Retinal pigment epithelial cell (primary cell): ENCODE measurements at regions not wholly inside any gene's neighbourhood (a gene's known extent, or its start where the extent isn't known, plus 50 kb on each side); places are given as distances from the start of the nearest gene placed in this dataset.

Experiments used
- DNase-seq: peaks from one replicate; pipeline ENCODE4 v3.0.0-alpha.2; 2010; ENCODE audit warnings: low read depth
- H3K4me3 ChIP-seq: 2 replicates; pipeline ENCODE4 v1.5.1; 2011; ENCODE audit warnings: mild to moderate bottlenecking, low read length, control low read depth, moderate library complexity
- CTCF ChIP-seq: conservative IDR thresholded peaks from 2 replicates; pipeline ENCODE4 v1.5.1; 2011; ENCODE audit warnings: low read depth, low read length, control low read depth, inconsistent platforms

DNA sequence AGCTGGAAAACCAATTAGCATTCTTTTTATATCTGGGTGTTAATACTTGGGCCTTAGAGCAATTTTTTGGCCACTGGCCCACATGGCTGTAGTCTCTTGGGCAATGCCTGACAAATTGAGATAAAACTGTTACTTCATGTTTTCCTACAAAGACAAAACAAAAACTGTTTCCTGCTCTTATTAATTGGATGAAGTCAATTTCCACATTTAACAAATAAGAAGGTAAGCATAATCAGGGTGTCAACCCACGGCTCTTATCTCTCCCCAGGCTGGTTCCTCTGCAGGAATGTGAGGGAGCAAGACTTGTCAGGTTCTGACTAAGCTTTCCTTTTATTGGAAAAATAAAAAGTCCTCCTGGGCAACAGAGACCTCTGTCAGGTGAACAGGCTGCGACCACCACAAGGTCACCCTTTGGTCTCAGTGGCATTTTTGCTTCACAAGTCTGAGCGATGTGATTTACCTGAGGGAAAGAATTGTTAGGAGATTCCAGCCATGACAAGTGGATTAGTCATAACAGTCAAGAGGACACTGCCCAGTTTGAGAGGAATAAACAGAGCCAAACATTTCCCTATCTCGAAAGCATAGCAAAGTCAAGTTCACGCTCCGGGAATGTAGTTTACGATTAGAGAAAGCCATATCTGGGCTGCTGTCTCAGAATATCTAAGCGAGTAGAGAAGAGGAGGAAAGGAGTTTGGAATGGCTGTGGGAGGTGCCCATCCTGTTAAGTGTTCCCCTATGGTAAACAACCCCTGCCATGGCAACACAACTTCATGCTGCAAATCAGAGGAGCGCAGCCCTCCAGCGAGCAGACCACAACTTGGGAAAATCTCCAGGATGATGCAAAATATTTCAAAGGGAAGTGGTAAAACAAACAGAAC lies 144.4 kb downstream of the TES start:
- TF ChIP-seq CTCF, result no peak
- peak overlapping the region; percentile 0 for H3K4me3 ChIP-seq
- peak; percentile 91 for DNase-seq

DNA sequence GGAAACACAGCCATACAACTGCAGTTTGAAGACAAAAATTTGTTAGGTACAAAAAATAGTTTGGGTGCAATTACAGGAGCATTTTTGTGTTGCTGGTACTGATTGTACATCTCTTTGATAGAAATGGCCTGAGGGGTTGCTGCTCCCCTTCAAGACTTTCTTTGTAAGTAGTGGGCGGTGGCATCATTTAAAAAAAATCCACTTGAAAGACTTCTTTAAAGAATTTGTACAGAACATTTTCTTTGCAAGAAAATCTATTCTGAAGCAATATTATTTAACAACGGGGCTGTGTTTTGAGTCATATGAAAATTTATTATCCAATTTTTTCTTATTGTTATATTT lies 144.1 kb upstream of the CAV2 start:
- no peak for DNase-seq
- no peak for TF ChIP-seq CTCF
- no peak overlapping the region for H3K4me3 ChIP-seq

GRCh38 chr7:116356333-116356965 lies 143.1 kb upstream of the CAV2 start:
- no peak overlapping the region for H3K4me3 ChIP-seq
- no peak for DNase-seq
- no peak for TF ChIP-seq CTCF

DNA sequence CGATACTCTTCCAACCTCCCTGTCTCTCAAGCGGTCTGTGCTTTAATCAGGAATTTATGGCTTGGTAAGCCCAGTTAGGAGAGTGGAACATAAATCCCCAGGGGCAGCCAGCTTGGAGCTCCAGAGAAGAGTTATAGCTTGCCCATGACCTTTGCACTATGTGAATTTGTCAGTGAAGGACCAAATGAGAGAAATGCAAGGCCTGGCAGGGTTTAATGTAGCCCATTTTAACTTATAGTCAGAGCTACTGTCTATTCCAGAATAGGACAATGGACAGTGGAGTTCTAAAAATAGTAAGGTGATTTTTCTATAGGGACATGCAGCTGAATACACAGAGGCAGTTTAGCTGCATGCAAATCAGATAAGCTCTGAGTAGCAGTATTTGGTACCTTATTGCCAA lies 142.6 kb upstream of the CAV2 start:
- TF ChIP-seq CTCF, result no peak
- no peak for DNase-seq
- H3K4me3 ChIP-seq, result no peak overlapping the region

DNA sequence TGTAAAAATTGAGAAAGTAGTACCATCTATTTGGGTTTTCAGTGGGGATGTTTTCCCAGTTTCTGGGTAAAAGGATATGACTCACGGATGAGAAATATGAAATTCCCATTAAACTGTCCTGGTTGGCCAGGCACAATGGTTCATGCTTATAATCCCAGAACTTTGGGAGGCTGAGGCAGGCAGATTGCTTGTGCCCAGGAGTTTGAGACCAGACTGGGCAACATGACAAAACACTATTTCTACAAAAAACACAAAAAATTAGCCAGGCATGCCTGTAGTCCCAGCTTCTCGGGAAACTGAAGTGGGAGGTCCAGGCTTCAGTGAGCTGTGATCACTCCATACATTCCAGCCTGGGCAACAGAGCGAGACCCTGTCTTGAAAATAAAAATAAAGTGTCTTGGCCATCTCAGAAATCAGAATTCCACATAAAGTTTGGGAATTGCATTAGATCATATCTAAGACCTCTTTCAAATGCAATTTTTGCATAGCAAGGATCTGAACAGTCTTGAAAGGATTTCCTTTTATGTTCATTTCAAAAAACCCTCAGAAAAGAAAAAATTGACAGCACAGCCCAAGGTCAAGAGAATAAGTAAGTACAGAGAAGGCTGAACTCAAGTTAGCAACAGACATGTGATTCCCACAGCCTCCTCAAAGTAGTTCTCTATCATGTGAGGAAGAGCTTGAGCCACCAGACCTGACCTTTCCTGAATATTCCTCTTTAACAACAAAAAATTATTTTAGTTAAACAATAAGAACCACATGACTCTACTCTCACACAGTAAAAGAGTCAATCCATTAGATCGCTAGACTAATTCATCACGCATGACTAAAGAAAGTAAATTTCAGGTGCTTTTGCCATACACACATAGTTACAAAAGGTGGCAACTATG lies 141.5 kb upstream of the CAV2 start:
- no peak overlapping the region for H3K4me3 ChIP-seq
- no peak for TF ChIP-seq CTCF
- DNase-seq, result no peak

GRCh38 chr7:116361767-116362166 lies 137.8 kb upstream of the CAV2 start:
- no peak overlapping the region for H3K4me3 ChIP-seq
- TF ChIP-seq CTCF, result no peak

More at GRCh38 chr7:116361767-116362166, 137.8 kb upstream of the CAV2 start:
- DNase-seq, result no peak
